22Rv1 (cell line): ENCODE measurements at regions not wholly inside any gene's neighbourhood (a gene's known extent, or its start where the extent isn't known, plus 50 kb on each side); places are given as distances from the start of the nearest gene placed in this dataset.

Experiments used
- ZFX ChIP-seq: fragments of 450-650 bp; IDR thresholded peaks from 2 replicates; pipeline ENCODE4 v1.6.1; 2017; ENCODE audit warnings: antibody characterized with exemption, borderline replicate concordance
- TF ChIP-seq, protein P1 (sequence below): fragments of 450-650 bp; IDR thresholded peaks from 2 replicates; pipeline ENCODE4 v1.5.1; 2017; ENCODE audit warnings: mild to moderate bottlenecking

DNA sequence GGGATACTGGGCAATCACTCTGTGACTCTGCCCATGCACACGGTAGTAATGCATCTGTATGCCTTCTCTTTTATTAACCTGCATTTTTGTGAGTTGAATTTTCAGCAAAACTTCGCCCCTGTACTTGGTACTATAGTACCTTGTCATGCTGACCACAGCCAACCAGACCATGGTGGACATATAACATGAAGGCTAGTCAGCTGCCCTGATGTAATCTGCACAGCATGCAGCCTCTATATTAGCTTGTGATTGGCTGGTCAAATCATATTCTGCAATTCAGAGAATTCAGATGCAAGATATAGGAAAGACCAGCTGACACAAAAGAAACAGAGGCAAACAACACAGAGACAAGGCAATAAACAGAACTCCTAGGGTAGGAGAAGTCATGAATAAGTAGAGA, 200.9 kb upstream of the JARID2 start:
- TF ChIP-seq, protein P1, sequence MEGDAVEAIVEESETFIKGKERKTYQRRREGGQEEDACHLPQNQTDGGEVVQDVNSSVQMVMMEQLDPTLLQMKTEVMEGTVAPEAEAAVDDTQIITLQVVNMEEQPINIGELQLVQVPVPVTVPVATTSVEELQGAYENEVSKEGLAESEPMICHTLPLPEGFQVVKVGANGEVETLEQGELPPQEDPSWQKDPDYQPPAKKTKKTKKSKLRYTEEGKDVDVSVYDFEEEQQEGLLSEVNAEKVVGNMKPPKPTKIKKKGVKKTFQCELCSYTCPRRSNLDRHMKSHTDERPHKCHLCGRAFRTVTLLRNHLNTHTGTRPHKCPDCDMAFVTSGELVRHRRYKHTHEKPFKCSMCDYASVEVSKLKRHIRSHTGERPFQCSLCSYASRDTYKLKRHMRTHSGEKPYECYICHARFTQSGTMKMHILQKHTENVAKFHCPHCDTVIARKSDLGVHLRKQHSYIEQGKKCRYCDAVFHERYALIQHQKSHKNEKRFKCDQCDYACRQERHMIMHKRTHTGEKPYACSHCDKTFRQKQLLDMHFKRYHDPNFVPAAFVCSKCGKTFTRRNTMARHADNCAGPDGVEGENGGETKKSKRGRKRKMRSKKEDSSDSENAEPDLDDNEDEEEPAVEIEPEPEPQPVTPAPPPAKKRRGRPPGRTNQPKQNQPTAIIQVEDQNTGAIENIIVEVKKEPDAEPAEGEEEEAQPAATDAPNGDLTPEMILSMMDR: no peak
- TF ChIP-seq ZFX: no peak
